Putamen (tissue), 1 donor: ENCODE measurements at regions not wholly inside any gene's neighbourhood (a gene's known extent, or its start where the extent isn't known, plus 50 kb on each side); places are given as distances from the start of the nearest gene placed in this dataset.
A peak's percentile ranks its signal among the peaks of the same experiment; 100 is the strongest.
"Not testable (repeated sequence)": the region's sequence is repeated elsewhere in the genome, so short reads cannot be mapped to it uniquely, and the experiment has no call there.

Experiments
- DNase-seq: peaks from one replicate; pipeline ENCODE4 v3.0.0-alpha.2; 2016; ENCODE audit warnings: low spot score

DNA sequence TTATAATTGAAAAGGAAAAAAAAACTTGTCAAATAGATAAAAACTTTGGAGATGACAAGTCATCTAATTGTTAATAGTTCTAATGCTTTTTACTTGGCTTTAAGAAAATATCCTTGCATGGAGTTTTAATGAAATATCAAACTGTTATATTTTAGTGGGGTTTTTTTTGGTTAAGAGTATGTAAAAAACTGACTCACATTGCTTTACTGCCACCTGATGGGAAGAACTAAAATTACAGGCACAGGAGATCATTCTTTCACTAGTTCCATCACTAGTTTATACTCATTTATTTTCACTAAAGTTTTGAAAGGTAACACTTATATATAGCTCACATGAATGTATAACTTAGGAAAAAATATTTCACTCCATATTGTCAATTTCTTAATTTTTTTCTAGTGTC lies 309.1 kb downstream of the LMBRD1 start:
- no peak for DNase-seq

DNA sequence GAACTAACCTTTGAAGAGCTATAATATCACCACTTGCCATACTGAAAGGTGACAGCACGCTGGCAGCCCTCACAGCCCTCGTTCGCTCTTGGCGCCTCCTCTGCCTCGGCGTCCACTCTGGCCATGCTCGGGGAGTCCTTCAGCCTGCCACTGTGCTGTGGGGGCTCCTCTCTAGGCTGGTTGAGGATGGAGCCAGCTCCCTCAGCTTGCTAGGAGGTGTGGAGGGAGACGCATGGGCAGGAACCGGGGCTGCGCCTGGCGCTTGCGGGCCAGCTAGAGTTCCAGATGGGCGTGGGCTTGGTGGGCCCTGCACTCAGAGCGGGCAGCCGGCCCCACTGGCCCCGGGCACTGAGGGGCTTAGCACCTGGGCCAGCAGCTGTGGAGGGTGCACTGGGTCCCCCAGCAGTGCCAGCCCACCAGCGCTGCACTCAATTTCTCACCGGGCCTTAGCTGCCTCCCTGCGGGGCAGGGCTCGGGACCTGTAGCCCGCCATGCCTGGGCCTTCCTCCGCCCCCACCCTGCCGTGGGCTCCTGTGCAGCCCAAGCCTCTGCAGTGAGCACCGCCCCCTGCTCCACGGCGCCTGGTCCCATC lies 329.7 kb downstream of the LMBRD1 start:
- DNase-seq: no peak

DNA sequence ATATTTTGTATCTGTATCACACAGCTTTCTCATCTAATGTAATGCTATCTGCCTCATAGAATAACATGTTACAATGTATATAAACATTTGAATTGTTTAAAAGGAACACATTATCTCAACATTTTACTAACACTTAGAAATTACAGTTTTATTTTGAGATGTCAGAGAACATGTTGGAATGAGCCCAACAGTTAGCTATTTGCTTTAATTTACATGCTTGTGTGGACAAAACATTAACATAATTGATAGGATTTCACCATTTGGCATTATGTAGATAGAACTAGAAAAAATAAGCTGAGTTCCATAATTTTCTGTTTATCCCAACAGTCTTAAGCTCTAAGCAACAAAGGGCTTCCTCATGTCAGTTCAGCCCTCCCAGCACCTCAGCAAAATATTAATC lies 330.9 kb downstream of the LMBRD1 start:
- no peak for DNase-seq

DNA sequence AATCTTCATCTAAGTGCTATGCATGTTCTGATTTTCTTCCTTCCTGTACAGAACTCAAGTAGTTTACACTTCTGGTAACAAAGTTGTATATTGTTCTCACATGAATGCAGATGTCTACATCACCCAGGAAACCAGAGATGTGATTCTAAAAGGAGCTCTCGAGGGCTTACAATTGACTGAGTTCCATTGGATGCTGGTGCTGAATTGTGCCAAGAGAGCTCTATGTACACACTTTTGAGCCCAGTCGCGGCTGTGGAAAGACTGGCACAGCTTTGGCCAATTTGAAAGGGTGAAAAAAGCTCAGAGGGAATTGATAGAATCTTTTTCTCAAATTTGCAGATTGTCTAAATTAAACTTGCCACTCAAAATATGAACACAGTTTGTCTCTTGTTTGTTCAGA lies 340.7 kb downstream of the LMBRD1 start:
- peak; percentile 25 for DNase-seq

DNA sequence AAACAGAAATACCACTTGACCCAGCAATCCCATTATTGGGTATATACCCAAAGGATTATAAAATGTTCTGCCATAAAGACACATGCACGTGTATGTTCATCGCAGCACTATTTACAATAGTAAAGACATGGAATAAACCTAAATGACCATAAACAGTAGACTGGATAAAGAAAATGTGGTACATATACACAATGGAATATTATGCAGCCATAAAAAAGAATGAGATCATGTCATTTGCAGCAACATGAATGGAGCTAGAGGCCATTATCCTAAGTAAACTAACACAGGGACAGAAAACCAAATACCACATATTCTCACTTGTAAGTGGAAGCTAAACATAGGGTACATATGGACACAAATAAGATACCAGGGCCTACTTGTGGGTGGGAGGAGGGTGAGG lies 342.2 kb downstream of the LMBRD1 start:
- not testable (repeated sequence) for DNase-seq

DNA sequence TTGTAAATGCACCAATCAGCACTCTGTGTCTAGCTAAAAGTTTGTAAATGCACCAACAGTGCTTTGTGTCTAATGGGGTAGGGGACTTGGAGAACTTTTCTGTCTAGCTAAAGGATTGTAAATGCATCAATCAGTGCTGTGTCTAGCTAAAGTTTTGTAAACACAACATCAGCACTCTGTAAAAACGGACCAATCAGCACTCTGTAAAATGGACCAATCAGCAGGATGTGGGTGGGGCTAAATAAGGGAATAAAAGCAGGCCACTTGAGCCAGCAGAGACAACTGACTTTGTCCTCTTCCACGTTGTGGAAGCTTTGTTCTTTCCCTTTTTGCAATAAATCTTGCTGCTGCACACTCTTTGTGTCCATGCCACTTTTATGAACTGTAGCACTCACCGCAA lies 346.3 kb downstream of the LMBRD1 start:
- DNase-seq: not testable (repeated sequence)

DNA sequence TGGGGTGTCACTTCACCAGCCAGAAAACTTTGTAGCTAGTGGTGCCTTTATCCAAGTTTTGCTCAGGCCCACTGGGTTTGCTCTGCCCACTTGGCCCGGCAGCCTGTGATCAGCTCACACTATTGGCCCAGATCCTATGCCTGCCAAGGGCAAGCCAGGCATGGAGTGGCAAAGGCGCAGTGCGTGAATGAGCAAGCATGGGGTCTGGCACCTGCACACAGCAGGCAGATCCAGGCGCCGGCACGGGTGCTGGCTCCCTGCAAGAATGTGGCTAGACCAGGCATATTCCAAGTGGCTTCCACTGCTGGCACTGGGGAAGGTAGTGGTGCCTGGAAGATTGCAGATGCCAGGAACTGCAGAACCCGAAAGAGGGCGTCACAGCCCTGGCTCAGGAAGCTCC lies 346.9 kb downstream of the LMBRD1 start:
- no peak for DNase-seq
